Muscle of arm (tissue), 1 donor: ENCODE measurements at regions not wholly inside any gene's neighbourhood (a gene's known extent, or its start where the extent isn't known, plus 50 kb on each side); places are given as distances from the start of the nearest gene placed in this dataset.
A peak's percentile ranks its signal among the peaks of the same experiment; 100 is the strongest.

ENCODE experiments used
- DNase-seq: peaks from one replicate; pipeline ENCODE4 v3.0.0-alpha.2; 2013

- no peak for DNase-seq
Observed at GRCh38 chr5:127993476-127993875, 90.1 kb upstream of the SLC12A2 start.

DNA sequence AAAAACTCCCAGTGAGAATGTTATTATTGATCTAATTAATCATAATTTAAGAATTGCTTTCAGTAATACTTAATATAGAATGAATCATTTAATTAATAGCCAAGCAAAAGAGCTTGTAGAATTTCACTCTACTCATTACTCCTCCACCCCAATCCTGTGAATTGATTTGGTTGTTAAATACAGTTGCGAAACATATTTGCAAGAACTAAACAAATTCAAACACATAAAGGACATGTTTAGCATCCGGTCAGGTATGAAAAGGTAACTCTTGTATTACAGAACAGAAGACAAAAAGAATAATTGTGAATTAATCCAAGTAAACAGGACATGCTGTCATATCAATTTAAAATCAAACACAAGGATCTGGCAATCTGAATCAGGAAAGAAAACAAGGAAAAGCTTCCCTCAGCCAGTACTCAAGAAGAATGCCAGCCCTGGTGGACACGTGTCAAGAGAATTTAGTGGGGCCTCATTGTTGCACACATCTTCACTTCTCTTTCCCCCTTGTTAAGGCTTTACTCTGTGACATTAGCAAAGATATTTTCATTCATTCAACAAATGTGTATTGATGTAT, 89.4 kb upstream of the SLC12A2 start:
- DNase-seq = no peak

DNA sequence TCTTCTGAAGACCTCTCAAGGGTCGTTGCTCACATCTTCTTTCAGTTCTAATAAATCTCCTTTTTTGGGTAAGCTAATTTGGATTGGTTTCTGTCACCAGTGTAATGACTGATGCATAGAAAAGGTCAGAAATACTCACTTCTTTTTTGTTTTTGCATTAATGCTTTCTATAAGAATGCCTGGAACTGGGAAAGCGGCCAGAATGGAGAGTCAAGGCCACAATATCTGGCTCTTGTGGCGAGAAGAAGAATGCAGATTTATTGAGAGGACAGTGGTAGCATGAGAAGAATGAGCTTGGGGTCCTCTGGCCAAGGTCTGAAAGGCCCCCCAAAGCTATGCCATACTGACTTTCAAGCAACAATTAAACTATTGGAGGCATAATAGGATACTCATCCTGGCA, 88.0 kb upstream of the SLC12A2 start:
- no peak for DNase-seq

DNA sequence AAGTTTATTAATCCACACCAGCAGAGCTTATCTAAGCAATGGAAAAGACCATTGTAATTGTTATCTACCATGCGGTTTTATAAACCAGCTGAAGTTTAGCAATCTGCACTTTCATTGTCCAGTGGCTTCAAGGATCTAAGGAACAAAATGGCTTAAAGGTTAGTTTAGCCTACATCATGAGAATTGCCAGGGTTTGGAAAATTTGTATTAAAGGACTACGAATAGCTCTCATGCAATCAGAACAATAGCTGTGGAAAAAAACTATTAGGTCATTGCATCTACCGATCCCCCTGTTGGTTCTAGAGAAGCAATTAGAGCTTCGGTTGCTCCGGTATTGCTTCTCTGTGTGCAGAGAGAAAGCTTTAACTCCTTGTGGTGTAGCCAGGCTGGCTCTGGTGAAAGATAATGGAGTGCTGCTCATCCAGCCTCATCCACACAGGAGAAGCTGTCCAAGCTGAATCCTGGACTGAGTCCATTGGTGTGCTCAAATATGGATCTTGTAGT, 86.3 kb upstream of the SLC12A2 start:
- DNase-seq = no peak

- no peak for DNase-seq
Observed at GRCh38 chr5:127998950-127999615, 84.5 kb upstream of the SLC12A2 start.

GRCh38 chr5:127999909-128000308, 83.7 kb upstream of the SLC12A2 start:
- DNase-seq = no peak

- DNase-seq = no peak
Observed at GRCh38 chr5:128002425-128002824, 81.1 kb upstream of the SLC12A2 start.

GRCh38 chr5:128007939-128008338, 75.6 kb upstream of the SLC12A2 start:
- no peak for DNase-seq

DNA sequence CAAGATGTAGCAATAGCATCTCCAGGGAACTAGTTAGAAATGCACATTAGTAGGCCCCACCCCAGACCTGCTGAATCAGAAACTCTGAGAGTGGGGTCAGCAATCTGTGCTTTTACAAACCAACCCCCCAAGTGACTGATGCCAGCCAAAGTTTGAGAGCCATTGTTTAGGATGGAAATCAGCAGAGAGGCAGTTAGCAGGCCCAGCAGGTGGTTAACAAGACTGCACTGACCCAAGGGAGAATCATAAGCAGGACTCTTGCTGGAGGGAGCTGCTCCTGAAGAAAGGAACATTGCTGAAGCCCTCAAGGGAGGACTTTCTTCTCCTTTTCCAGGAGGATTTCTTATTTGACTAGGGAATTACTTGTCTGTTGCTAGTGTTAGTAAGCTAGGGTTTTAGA, 74.2 kb upstream of the SLC12A2 start:
- no peak for DNase-seq

DNA sequence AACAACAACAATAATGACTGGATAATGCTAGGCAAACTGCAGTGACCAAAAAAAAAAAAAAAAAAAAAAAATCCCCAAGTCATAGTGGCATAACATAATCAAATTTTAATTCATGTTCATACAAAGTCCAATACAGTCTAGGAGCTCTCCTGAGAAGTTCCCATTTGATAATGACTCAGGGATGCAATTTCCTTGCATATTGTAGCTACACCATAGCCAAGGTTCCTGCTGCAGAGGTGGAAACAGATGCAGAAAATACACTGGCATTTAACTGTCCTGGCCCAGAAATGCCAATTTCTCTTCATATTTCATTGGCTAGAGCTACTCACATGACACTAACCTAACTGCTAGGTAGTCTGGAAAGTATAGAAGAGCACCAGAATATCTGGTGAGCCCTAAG, 72.2 kb upstream of the SLC12A2 start:
- DNase-seq = no peak

DNA sequence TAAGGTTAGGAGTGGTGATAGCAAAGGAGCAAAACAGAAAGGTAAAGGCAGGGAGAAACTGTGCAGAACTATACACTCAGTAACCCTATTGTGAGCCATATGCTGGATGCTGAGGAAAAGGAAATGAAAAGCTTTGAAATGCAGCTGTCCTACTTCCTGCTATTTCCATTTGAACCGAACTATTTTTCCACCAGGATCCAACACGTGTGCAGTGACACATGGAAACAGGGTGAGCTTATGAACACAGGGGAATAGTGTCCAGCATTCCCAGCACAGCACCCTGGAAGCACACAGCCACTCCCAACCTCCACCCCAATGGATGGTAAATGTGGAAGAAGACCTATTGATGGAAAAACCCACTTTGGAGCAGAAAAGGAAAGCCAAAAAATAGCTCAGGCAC, 69.0 kb upstream of the SLC12A2 start:
- peak; percentile 23 for DNase-seq

GRCh38 chr5:128015478-128015877, 68.1 kb upstream of the SLC12A2 start:
- no peak for DNase-seq

GRCh38 chr5:128015978-128016377, 67.6 kb upstream of the SLC12A2 start:
- no peak for DNase-seq

GRCh38 chr5:128019391-128019790, 64.2 kb upstream of the SLC12A2 start:
- DNase-seq = no peak

- no peak for DNase-seq
Observed at GRCh38 chr5:128020012-128020411, 63.6 kb upstream of the SLC12A2 start.

DNA sequence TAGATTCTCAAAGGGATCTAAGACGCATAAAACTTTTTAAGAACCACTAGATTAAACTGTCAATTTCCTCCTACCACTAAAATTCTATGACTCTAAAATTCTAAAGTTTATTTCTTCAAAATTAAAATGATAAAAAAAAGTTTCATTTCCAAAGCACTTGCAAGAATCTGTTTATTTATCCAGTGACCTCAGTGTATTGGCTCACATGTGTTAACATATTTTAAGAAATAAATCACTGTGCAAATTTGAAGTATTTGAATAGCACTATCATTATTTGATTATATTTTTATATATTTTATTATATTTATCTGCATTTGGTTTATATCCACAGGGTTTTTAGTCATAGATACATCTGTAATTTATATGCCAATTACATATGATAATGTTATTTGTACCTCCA, 62.2 kb upstream of the SLC12A2 start:
- no peak for DNase-seq
